Embryonic facial prominence (tissue), 1 donor: ENCODE measurements at regions not wholly inside any gene's neighbourhood (a gene's known extent, or its start where the extent isn't known, plus 50 kb on each side); places are given as distances from the start of the nearest gene placed in this dataset.

ENCODE experiments used
- DNase-seq: peaks from one replicate; pipeline ENCODE4 v3.0.0-alpha.2; 2016; ENCODE audit errors: extremely low spot score

GRCh38 chr18:23384778-23385736 is 68.0 kb upstream of the RIOK3 start:
- DNase-seq, result no peak

GRCh38 chr18:23386317-23386716 is 66.8 kb upstream of the RIOK3 start:
- no peak for DNase-seq

- no peak for DNase-seq
Observed at GRCh38 chr18:23387265-23387664, 65.8 kb upstream of the RIOK3 start.

GRCh38 chr18:23388357-23388756 is 64.7 kb upstream of the RIOK3 start:
- no peak for DNase-seq

GRCh38 chr18:23391156-23391555 is 61.9 kb upstream of the RIOK3 start:
- no peak for DNase-seq

GRCh38 chr18:23397907-23398306 is 55.2 kb upstream of the RIOK3 start:
- DNase-seq, result no peak

- no peak for DNase-seq
Observed at GRCh38 chr18:23398401-23398800, 54.7 kb upstream of the RIOK3 start.

GRCh38 chr18:23399067-23399466 is 54.0 kb upstream of the RIOK3 start:
- DNase-seq, result no peak

- DNase-seq, result no peak
Observed at GRCh38 chr18:23400918-23401317, 52.2 kb upstream of the RIOK3 start.

GRCh38 chr18:23401400-23402347 is 51.4 kb upstream of the RIOK3 start:
- DNase-seq, result no peak
